Spleen (tissue), 7 donors: ENCODE measurements at regions not wholly inside any gene's neighbourhood (a gene's known extent, or its start where the extent isn't known, plus 50 kb on each side); places are given as distances from the start of the nearest gene placed in this dataset.

Source experiments
- POLR2A ChIP-seq, 3 donors: fragments of 450-650 bp; IDR thresholded peaks; one replicate each; pipeline ENCODE4 v1.5.1; 2017; ENCODE audit warnings: antibody characterized with exemption in 3 of 3, mild to moderate bottlenecking in 1 of 3
- TF ChIP-seq, protein P1 (sequence below), 11 experiments: fragments of 200-600 bp in 7 of 11; fragments of 450-650 bp in 4 of 11; sonication (generic) in 4 of 11; IDR thresholded peaks in 8 of 11; conservative IDR thresholded peaks in 3 of 11; 1 replicate in 7 of 11; 2 replicates in 4 of 11; pipeline versions ENCODE4 v1.4.0 to v1.8.0; 2016 to 2021; ENCODE audit warnings: antibody characterized with exemption in 11 of 11, inconsistent platforms in 4 of 11, mild to moderate bottlenecking in 1 of 11
- donor health status: DM: no; HTN: no; CAD: no; lungs with moderate emphysema.
- donor health status: DM: no; HTN: no; CAD: no.
- donor health status: DM: no; HTN: no; CAD: no.

DNA sequence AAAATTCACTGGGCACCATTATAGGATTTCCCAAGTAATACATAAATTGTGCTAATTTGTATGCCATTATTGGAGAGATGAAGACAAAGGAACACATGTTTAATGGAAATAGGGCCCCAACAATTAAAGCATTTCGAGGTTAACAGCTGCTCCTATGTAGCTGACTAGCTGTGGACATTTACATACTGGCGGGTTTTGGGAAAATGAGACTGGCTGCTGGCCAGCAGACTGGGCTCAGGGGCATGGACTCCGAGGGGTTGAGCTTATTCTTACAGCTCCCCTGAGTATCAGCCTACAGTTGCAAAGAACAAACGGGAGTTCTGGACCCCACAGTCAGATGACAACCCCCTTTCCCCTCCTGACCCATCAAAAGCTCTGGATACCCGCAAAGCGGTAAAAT is 91.9 kb upstream of the MYO3A start:
- TF ChIP-seq POLR2A (IDR thresholded peaks at IDR 0.05), result no peak
- TF ChIP-seq, protein P1, sequence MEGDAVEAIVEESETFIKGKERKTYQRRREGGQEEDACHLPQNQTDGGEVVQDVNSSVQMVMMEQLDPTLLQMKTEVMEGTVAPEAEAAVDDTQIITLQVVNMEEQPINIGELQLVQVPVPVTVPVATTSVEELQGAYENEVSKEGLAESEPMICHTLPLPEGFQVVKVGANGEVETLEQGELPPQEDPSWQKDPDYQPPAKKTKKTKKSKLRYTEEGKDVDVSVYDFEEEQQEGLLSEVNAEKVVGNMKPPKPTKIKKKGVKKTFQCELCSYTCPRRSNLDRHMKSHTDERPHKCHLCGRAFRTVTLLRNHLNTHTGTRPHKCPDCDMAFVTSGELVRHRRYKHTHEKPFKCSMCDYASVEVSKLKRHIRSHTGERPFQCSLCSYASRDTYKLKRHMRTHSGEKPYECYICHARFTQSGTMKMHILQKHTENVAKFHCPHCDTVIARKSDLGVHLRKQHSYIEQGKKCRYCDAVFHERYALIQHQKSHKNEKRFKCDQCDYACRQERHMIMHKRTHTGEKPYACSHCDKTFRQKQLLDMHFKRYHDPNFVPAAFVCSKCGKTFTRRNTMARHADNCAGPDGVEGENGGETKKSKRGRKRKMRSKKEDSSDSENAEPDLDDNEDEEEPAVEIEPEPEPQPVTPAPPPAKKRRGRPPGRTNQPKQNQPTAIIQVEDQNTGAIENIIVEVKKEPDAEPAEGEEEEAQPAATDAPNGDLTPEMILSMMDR (IDR thresholded peaks at IDR 0.05 in 8 of 11, conservative IDR thresholded peaks at IDR 0.05 in 3 of 11), result no peak
